ENCODE measurements at regions not wholly inside any gene's neighbourhood (a gene's known extent, or its start where the extent isn't known, plus 50 kb on each side); places are given as distances from the start of the nearest gene placed in this dataset.

DNA sequence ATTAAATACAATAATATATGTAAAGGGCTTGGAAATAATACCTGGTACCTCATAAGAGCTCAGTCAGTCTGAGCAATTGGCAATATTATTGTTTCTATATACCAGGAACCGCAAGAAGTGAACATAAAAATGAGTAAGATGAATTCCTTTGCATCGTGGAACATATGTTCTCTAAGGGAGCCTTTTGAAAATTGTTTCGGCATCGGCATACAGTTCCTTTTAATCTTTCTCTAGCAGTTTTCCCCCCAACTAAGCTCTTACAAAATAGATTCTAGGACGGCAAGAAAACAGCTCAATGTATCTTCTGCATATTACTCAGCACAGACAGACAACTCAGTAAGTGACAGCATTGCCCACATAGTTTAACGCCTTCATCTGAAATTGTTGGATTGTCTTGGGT, 426.6 kb upstream of the WWC1 start (continued):
- TF ChIP-seq, protein P1, sequence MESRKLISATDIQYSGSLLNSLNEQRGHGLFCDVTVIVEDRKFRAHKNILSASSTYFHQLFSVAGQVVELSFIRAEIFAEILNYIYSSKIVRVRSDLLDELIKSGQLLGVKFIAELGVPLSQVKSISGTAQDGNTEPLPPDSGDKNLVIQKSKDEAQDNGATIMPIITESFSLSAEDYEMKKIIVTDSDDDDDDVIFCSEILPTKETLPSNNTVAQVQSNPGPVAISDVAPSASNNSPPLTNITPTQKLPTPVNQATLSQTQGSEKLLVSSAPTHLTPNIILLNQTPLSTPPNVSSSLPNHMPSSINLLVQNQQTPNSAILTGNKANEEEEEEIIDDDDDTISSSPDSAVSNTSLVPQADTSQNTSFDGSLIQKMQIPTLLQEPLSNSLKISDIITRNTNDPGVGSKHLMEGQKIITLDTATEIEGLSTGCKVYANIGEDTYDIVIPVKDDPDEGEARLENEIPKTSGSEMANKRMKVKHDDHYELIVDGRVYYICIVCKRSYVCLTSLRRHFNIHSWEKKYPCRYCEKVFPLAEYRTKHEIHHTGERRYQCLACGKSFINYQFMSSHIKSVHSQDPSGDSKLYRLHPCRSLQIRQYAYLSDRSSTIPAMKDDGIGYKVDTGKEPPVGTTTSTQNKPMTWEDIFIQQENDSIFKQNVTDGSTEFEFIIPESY (IDR thresholded peaks at IDR 0.05): no peak
- no peak for TF ChIP-seq HNF4A (conservative IDR thresholded peaks at IDR 0.05)
- no peak for TF ChIP-seq FOXA2 (IDR thresholded peaks at IDR 0.05)
- TF ChIP-seq JUND (IDR thresholded peaks at IDR 0.05): no peak
- no peak for TF ChIP-seq RAD21 (IDR thresholded peaks at IDR 0.05)
- TF ChIP-seq EGR1 (IDR thresholded peaks at IDR 0.05; ENCODE audit: low read depth in 2 of 2): no peak
- TF ChIP-seq TAF1 (conservative IDR thresholded peaks at IDR 0.05): no peak

DNA sequence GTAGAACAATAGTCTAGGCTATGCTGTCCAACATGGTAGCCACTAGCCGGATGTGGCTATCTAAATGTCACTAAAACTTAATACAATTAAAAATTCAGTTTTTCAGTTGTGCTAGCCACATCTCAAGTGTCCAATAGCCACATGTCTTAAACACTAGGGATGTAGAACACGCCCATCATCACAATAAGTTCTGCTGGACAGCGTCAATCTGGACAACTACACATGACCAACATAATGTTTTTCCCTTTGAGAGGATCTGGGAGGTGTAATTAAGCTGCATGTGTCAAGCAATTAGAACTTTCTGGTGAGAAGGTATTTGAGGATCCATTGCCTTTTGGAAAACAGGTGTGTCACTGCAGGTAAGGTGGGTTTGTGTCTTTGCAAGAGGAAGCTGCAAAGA, 424.6 kb upstream of the WWC1 start:
- H3K4me3 ChIP-seq (ENCODE audit: low read depth in 1 of 3, low read length in 3 of 3): no peak overlapping the region
- no peaks in the 10 kb centered on the region for H3K27me3 ChIP-seq (ENCODE audit: control insufficient read depth in 4 of 4, insufficient read depth in 4 of 4, low read length in 3 of 4)
- WGBS: 80% methylated on average over 3 of the region's 3 CpGs
- H3K9ac ChIP-seq (ENCODE audit: low read depth in 1 of 2, low read length in 2 of 2): no peak overlapping the region
- H3K27ac ChIP-seq (ENCODE audit: low read depth in 1 of 2, low read length in 2 of 2): no peak overlapping the region
- TF ChIP-seq, protein P2, sequence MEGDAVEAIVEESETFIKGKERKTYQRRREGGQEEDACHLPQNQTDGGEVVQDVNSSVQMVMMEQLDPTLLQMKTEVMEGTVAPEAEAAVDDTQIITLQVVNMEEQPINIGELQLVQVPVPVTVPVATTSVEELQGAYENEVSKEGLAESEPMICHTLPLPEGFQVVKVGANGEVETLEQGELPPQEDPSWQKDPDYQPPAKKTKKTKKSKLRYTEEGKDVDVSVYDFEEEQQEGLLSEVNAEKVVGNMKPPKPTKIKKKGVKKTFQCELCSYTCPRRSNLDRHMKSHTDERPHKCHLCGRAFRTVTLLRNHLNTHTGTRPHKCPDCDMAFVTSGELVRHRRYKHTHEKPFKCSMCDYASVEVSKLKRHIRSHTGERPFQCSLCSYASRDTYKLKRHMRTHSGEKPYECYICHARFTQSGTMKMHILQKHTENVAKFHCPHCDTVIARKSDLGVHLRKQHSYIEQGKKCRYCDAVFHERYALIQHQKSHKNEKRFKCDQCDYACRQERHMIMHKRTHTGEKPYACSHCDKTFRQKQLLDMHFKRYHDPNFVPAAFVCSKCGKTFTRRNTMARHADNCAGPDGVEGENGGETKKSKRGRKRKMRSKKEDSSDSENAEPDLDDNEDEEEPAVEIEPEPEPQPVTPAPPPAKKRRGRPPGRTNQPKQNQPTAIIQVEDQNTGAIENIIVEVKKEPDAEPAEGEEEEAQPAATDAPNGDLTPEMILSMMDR (IDR thresholded peaks at IDR 0.05; ENCODE audit: low read depth, low read length, missing input control): no peak
- TF ChIP-seq HNF4A (conservative IDR thresholded peaks at IDR 0.05): no peak
- TF ChIP-seq FOXA2 (IDR thresholded peaks at IDR 0.05): no peak
- no peak for TF ChIP-seq NR2F2 (IDR thresholded peaks at IDR 0.05)
- TF ChIP-seq, protein P3, sequence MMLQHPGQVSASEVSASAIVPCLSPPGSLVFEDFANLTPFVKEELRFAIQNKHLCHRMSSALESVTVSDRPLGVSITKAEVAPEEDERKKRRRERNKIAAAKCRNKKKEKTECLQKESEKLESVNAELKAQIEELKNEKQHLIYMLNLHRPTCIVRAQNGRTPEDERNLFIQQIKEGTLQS (IDR thresholded peaks at IDR 0.05): no peak
- no peak for TF ChIP-seq GABPA (IDR thresholded peaks at IDR 0.05 in 1 of 2, conservative IDR thresholded peaks at IDR 0.05 in 1 of 2)
- H3K36me3 ChIP-seq (ENCODE audit: control insufficient read depth in 4 of 4, insufficient read depth in 3 of 4, low read depth in 1 of 4, low read length in 3 of 4): no peaks in the 10 kb centered on the region
- DNase-seq (ENCODE audit: low spot score): no peak
- H3K9me3 ChIP-seq (ENCODE audit: control insufficient read depth in 4 of 4, low read length in 3 of 4): no peaks in the 10 kb centered on the region
- no peaks in the 10 kb centered on the region for H3K4me1 ChIP-seq (ENCODE audit: control insufficient read depth in 4 of 4, insufficient read depth in 4 of 4, low read length in 3 of 4)

DNA sequence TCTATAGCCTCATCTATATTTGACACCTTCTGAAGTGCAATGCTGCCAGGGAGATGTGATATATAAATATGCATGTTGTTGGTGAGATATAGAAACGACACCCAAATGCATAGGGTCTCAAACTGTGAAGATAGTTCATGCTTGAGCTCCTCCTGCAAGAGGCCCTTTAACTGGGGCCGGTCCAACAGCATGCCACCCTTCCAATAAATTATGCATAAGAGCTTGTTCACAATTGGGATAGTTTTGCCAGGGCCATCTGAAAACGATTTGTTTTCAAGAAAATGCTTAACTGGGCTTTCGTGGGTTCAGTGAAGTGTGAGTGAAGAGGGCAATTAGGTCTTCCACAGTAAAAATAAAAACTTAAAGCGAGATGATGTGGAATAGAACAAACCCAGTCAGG, 424.2 kb upstream of the WWC1 start:
- WGBS: 71% methylated on average over 5 of the region's 5 CpGs
- TF ChIP-seq, protein P2 (IDR thresholded peaks at IDR 0.05; ENCODE audit: low read depth, low read length, missing input control): no peak
- no peak for TF ChIP-seq NR2F2 (IDR thresholded peaks at IDR 0.05)
- no peak for TF ChIP-seq FOXA2 (IDR thresholded peaks at IDR 0.05)
- no peak for TF ChIP-seq FOXA1 (IDR thresholded peaks at IDR 0.05)
- TF ChIP-seq, protein P3 (IDR thresholded peaks at IDR 0.05): no peak
- TF ChIP-seq RAD21 (IDR thresholded peaks at IDR 0.05): no peak
- TF ChIP-seq YY1 (IDR thresholded peaks at IDR 0.05): no peak
- TF ChIP-seq JUND (IDR thresholded peaks at IDR 0.05): no peak
- TF ChIP-seq, protein P4, sequence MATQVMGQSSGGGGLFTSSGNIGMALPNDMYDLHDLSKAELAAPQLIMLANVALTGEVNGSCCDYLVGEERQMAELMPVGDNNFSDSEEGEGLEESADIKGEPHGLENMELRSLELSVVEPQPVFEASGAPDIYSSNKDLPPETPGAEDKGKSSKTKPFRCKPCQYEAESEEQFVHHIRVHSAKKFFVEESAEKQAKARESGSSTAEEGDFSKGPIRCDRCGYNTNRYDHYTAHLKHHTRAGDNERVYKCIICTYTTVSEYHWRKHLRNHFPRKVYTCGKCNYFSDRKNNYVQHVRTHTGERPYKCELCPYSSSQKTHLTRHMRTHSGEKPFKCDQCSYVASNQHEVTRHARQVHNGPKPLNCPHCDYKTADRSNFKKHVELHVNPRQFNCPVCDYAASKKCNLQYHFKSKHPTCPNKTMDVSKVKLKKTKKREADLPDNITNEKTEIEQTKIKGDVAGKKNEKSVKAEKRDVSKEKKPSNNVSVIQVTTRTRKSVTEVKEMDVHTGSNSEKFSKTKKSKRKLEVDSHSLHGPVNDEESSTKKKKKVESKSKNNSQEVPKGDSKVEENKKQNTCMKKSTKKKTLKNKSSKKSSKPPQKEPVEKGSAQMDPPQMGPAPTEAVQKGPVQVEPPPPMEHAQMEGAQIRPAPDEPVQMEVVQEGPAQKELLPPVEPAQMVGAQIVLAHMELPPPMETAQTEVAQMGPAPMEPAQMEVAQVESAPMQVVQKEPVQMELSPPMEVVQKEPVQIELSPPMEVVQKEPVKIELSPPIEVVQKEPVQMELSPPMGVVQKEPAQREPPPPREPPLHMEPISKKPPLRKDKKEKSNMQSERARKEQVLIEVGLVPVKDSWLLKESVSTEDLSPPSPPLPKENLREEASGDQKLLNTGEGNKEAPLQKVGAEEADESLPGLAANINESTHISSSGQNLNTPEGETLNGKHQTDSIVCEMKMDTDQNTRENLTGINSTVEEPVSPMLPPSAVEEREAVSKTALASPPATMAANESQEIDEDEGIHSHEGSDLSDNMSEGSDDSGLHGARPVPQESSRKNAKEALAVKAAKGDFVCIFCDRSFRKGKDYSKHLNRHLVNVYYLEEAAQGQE (IDR thresholded peaks at IDR 0.05): no peak
- no peak for TF ChIP-seq HNF4G (IDR thresholded peaks at IDR 0.05)
- TF ChIP-seq EGR1 (IDR thresholded peaks at IDR 0.05; ENCODE audit: low read depth in 2 of 2): no peak
- no peak for TF ChIP-seq HNF4A (conservative IDR thresholded peaks at IDR 0.05)
- TF ChIP-seq RXRA (IDR thresholded peaks at IDR 0.05): no peak
- TF ChIP-seq, protein P5, sequence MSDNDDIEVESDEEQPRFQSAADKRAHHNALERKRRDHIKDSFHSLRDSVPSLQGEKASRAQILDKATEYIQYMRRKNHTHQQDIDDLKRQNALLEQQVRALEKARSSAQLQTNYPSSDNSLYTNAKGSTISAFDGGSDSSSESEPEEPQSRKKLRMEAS (IDR thresholded peaks at IDR 0.05): no peak
- TF ChIP-seq TAF1 (conservative IDR thresholded peaks at IDR 0.05): no peak
- TF ChIP-seq, protein P1 (IDR thresholded peaks at IDR 0.05): no peak
- TF ChIP-seq GABPA (IDR thresholded peaks at IDR 0.05 in 1 of 2, conservative IDR thresholded peaks at IDR 0.05 in 1 of 2): no peak
- no peak overlapping the region for H3K27ac ChIP-seq (ENCODE audit: low read depth in 1 of 2, low read length in 2 of 2)
- H3K27me3 ChIP-seq (ENCODE audit: control insufficient read depth in 4 of 4, insufficient read depth in 4 of 4, low read length in 3 of 4): no peaks in the 10 kb centered on the region
- no peak for DNase-seq (ENCODE audit: low spot score)
- H3K4me1 ChIP-seq (ENCODE audit: control insufficient read depth in 4 of 4, insufficient read depth in 4 of 4, low read length in 3 of 4): no peaks in the 10 kb centered on the region
- H3K4me3 ChIP-seq (ENCODE audit: low read depth in 1 of 3, low read length in 3 of 3): no peak overlapping the region
- no peak overlapping the region for H3K9ac ChIP-seq (ENCODE audit: low read depth in 1 of 2, low read length in 2 of 2)
- no peaks in the 10 kb centered on the region for H3K9me3 ChIP-seq (ENCODE audit: control insufficient read depth in 4 of 4, low read length in 3 of 4)
- H3K36me3 ChIP-seq (ENCODE audit: control insufficient read depth in 4 of 4, insufficient read depth in 3 of 4, low read depth in 1 of 4, low read length in 3 of 4): no peaks in the 10 kb centered on the region

Measured in liver (tissue), 8 donors.